C4-2B (cell line): ENCODE measurements at regions not wholly inside any gene's neighbourhood (a gene's known extent, or its start where the extent isn't known, plus 50 kb on each side); places are given as distances from the start of the nearest gene placed in this dataset.

Experiments used
- CTCF ChIP-seq: fragments of 450-650 bp; conservative IDR thresholded peaks from 2 replicates; pipeline ENCODE4 v1.5.1; 2017; ENCODE audit warnings: mild to moderate bottlenecking
- ZFX ChIP-seq: fragments of 450-650 bp; IDR thresholded peaks from 2 replicates; pipeline ENCODE4 v1.6.1; 2017

- TF ChIP-seq CTCF = no peak
- TF ChIP-seq ZFX = no peak
Observed at GRCh38 chr10:25103703-25104102, 71.1 kb upstream of the GPR158 start.
